Loucy (cell line): ENCODE measurements at regions not wholly inside any gene's neighbourhood (a gene's known extent, or its start where the extent isn't known, plus 50 kb on each side); places are given as distances from the start of the nearest gene placed in this dataset.

Experiments used
- H2AFZ ChIP-seq: fragments of 200-600 bp; sonication (generic); 2 replicates; pipeline ENCODE4 v1.6.0; 2016; ENCODE audit warnings: antibody characterized with exemption, mild to moderate bottlenecking, low read length, moderate library complexity
- H3F3A ChIP-seq: fragments of 200-600 bp; 2 replicates; pipeline ENCODE4 v1.6.0; 2016; ENCODE audit warnings: antibody characterized with exemption, low read depth, mild to moderate bottlenecking
- H3K27me3 ChIP-seq: fragments of 200-600 bp; sonication (generic); 2 replicates; pipeline ENCODE4 v1.6.1; 2014; ENCODE audit warnings: low read length, mild to moderate bottlenecking; ENCODE audit not compliant: insufficient read depth, poor library complexity, severe bottlenecking
- H3K36me3 ChIP-seq: fragments of 200-600 bp; sonication (generic); 2 replicates; pipeline ENCODE4 v1.6.1; 2016; ENCODE audit warnings: low read length; ENCODE audit not compliant: insufficient read depth
- H3K4me1 ChIP-seq: fragments of 200-600 bp; sonication (generic); 2 replicates; pipeline ENCODE4 v1.5.1; 2014; ENCODE audit warnings: low read length, mild to moderate bottlenecking; ENCODE audit not compliant: insufficient read depth, poor library complexity, severe bottlenecking
- H3K4me2 ChIP-seq: fragments of 200-600 bp; sonication (generic); 2 replicates; pipeline ENCODE4 v1.6.0; 2014; ENCODE audit warnings: antibody characterized with exemption, low read length, low read depth, mild to moderate bottlenecking; ENCODE audit not compliant: poor library complexity, severe bottlenecking
- H3K4me3 ChIP-seq: fragments of 200-600 bp; sonication (generic); 2 replicates; pipeline ENCODE4 v1.5.1; 2014; ENCODE audit warnings: low read length, mild to moderate bottlenecking, mixed read lengths; ENCODE audit not compliant: poor library complexity, severe bottlenecking
- H3K79me2 ChIP-seq: fragments of 200-600 bp; sonication (generic); 2 replicates; pipeline ENCODE4 v1.6.1; 2014; ENCODE audit warnings: low read length; ENCODE audit not compliant: insufficient read depth
- H3K9ac ChIP-seq: fragments of 200-600 bp; sonication (generic); 2 replicates; pipeline ENCODE4 v1.6.0; 2014; ENCODE audit warnings: mild to moderate bottlenecking, low read depth, low read length, moderate library complexity; ENCODE audit not compliant: poor library complexity, severe bottlenecking
- H3K9me2 ChIP-seq: fragments of 200-600 bp; sonication (generic); replicated peaks from 2 replicates; pipeline ENCODE4 v1.6.1; 2016; ENCODE audit warnings: low read depth, low read length, mixed read lengths
- H3K9me3 ChIP-seq: fragments of 200-600 bp; sonication (generic); 2 replicates; pipeline ENCODE4 v1.6.1; 2014; ENCODE audit warnings: mild to moderate bottlenecking, antibody characterized with exemption, low read length, low read depth; ENCODE audit not compliant: insufficient read depth
- H4K20me1 ChIP-seq: fragments of 200-600 bp; sonication (generic); 2 replicates; pipeline ENCODE4 v1.6.0; 2014; ENCODE audit warnings: antibody characterized with exemption, low read length, mild to moderate bottlenecking; ENCODE audit not compliant: insufficient read depth, poor library complexity, severe bottlenecking
- CTCF ChIP-seq: fragments of 200-600 bp; sonication (generic); conservative IDR thresholded peaks from 2 replicates; pipeline ENCODE4 v1.5.1; 2014; ENCODE audit warnings: mild to moderate bottlenecking, antibody characterized with exemption, low read length
- EZH2phosphoT487 ChIP-seq: fragments of 200-600 bp; IDR thresholded peaks from 2 replicates; pipeline ENCODE4 v1.6.1; 2018; ENCODE audit warnings: antibody characterized with exemption, mild to moderate bottlenecking, moderate library complexity, borderline replicate concordance

- TF ChIP-seq EZH2phosphoT487 (no peak), CTCF (no peak)
- H3K27me3 ChIP-seq, result no peaks in the 10 kb centered on the region
- 0 out of 2 replicates have a peak, but pooled peaks cover 3% of the 10 kb centered on the region for H3K9me2 ChIP-seq
These were observed 328.6 kb upstream of the NR3C2 start for GRCh38 chr4:148770848-148771247.

GRCh38 chr4:148770377-148770776 is 328.2 kb upstream of the NR3C2 start:
- Histone ChIP-seq H3K36me3 (no peaks in the 10 kb centered on the region), H3K4me1 (no peaks in the 10 kb centered on the region), H3K9ac (no peak overlapping the region), H3K79me2 (no peaks in the 10 kb centered on the region), H3K4me2 (no peak overlapping the region), H4K20me1 (no peaks in the 10 kb centered on the region), H3K4me3 (no peak overlapping the region), H3K9me2 (0 out of 2 replicates have a peak, but pooled peaks cover 3% of the 10 kb centered on the region), H2AFZ (no peak overlapping the region), H3K9me3 (no peaks in the 10 kb centered on the region), H3F3A (no peaks in the 10 kb centered on the region), H3K27me3 (no peaks in the 10 kb centered on the region)
- TF ChIP-seq CTCF, result no peak
- TF ChIP-seq EZH2phosphoT487, result no peak

More at GRCh38 chr4:148770848-148771247, 328.6 kb upstream of the NR3C2 start:
- no peaks in the 10 kb centered on the region for H3K4me1 ChIP-seq
- H3K36me3 ChIP-seq, result no peaks in the 10 kb centered on the region
- H3F3A ChIP-seq, result no peaks in the 10 kb centered on the region
- no peak overlapping the region for H3K4me2 ChIP-seq
- no peaks in the 10 kb centered on the region for H3K9me3 ChIP-seq
- no peak overlapping the region for H3K9ac ChIP-seq
- H4K20me1 ChIP-seq, result no peaks in the 10 kb centered on the region
- H2AFZ ChIP-seq, result no peak overlapping the region
- H3K4me3 ChIP-seq, result no peak overlapping the region
- no peaks in the 10 kb centered on the region for H3K79me2 ChIP-seq

- no peak overlapping the region for H3K4me3 ChIP-seq
- no peaks in the 10 kb centered on the region for H3K79me2 ChIP-seq
- no peaks in the 10 kb centered on the region for H3K27me3 ChIP-seq
- no peaks in the 10 kb centered on the region for H3K9me3 ChIP-seq
- H3K36me3 ChIP-seq, result no peaks in the 10 kb centered on the region
- no peaks in the 10 kb centered on the region for H4K20me1 ChIP-seq
- H3K4me2 ChIP-seq, result no peak overlapping the region
- no peaks in the 10 kb centered on the region for H3F3A ChIP-seq
- TF ChIP-seq CTCF (no peak), EZH2phosphoT487 (no peak)
- H3K9me2 ChIP-seq, result no peaks in the 10 kb centered on the region
- H3K9ac ChIP-seq, result no peak overlapping the region
- no peaks in the 10 kb centered on the region for H3K4me1 ChIP-seq
- no peak overlapping the region for H2AFZ ChIP-seq
These were observed 322.5 kb upstream of the NR3C2 start for GRCh38 chr4:148764720-148765119.
